GM19239 (cell line): ENCODE measurements at regions not wholly inside any gene's neighbourhood (a gene's known extent, or its start where the extent isn't known, plus 50 kb on each side); places are given as distances from the start of the nearest gene placed in this dataset.
"Not testable (repeated sequence)": the region's sequence is repeated elsewhere in the genome, so short reads cannot be mapped to it uniquely, and the experiment has no call there.

Experiments used
- DNase-seq: peaks from one replicate; pipeline ENCODE4 v3.0.0; 2011; ENCODE audit warnings: low spot score; ENCODE audit not compliant: insufficient read length
- FAIRE-seq: peaks from 2 replicates; lab custom pipeline; 2011; peaks lifted over from hg19 to GRCh38; lab: Jason Lieb, UNC

DNA sequence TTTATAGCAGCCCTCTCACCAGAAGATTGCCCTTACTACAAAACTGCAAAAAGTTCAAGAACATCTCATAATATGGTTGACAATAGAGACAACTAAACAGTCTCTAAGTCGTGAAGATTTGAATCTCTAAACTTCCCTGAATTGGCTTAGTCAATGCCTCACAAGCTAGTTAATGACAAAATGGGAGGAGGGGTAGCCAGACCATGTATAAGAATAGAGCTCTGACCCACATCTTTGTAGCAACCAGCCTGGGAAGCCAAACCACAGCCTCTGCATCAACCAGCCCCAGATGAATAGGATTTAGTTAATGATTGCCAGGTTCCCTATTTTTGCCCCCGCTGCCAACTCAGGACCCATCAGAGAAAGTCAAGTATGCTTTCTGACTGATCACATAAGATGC lies 1265.9 kb upstream of the PCDH10 start:
- DNase-seq, FAIRE-seq: not testable (repeated sequence)

DNA sequence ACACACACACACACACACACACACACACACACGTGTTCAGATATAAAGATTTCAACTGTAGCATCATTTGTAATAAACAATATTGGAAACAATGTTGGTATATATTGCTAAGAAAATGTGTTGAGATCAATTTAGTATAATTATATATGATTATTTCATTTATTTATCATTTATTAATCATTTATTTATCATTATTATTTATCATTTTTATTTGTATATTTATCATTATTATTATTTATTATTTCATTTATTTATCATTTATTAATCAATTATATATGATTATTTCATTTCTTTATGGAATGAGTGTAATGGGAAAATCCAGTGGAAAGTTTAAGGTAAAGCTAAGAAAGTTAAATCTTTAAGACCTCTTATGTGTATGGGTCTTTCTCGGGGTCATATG lies 1223.4 kb upstream of the PCDH10 start:
- DNase-seq, FAIRE-seq: not testable (repeated sequence)

DNA sequence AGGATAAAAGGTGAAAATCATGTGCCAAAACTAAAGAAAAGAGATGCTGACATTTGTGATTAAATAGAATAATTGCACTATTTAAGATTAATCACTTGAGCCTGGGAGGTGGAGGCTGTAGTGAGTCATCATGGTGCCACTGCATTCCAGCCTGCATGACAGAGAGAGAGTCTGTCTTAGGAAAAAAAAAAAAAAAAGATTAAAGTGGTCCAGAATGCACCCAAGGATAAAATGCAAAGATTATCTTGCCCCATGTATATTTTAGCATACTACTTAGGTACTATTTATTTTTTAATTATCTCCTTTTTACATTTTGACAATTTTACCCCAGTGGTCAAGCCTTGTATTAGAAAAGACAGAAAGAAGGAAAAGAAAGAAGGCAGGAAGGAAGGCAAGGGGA lies 1181.4 kb upstream of the PCDH10 start:
- not testable (repeated sequence) for FAIRE-seq, DNase-seq

DNA sequence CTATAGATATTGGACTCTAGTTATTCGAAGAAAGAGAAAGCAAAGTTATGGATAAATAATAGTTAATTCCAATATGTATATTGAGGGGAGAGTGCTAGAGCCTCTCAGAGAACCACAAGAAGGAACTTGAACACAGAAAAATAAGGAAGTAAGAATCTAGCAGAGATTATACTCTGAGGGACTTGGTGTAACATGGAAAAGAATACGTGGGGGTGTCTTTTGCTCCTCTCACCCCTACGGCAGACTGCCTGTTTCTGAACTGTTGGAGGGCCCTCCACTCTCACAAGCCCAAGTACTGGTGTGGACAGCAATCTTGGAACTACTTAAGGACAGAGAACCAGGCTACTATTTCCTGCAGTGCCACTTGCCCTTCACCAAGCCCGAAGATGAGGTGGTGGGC lies 1174.4 kb upstream of the PCDH10 start:
- FAIRE-seq = no peak
- no peak for DNase-seq

DNA sequence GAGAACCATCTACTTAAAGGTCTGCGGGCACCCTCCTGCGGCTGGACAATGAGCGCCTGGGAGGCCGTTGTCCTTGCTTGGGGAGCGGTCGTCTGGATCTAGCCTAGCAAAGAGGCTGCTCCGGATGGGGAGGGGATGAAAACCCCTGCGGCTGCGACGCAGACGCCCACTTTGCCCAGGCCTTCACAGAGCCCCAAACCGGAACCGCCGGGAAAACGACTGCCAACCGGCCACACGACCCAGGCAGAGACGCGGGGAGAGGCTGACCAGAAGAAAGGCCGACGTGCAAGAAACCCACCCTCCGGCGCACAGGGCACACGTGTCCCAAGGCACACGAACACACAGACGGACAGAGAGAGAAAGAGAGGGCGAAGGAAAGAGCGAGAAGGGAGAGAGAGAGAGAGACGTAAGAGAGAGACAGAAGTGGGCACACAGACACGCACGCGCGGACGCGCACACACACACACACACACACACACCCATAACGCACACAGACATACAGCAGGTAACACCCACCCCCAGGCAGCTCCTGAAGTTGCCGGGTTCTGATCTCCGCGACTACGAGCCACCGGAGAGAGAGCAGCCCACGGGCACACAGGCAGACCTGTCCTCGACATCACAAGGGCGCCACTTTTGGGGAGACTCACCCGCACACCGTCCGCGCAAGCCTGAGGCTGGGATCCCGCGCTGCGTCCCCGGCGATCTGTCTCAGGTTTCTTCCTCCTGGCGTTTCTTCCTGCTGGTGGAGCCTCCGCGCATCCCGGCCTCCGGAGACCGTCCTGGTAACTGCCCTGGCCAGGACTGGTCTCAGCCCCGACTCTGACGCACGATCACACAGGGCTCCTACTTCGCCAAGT lies 1173.6 kb upstream of the PCDH10 start:
- FAIRE-seq, DNase-seq: not testable (repeated sequence)

DNA sequence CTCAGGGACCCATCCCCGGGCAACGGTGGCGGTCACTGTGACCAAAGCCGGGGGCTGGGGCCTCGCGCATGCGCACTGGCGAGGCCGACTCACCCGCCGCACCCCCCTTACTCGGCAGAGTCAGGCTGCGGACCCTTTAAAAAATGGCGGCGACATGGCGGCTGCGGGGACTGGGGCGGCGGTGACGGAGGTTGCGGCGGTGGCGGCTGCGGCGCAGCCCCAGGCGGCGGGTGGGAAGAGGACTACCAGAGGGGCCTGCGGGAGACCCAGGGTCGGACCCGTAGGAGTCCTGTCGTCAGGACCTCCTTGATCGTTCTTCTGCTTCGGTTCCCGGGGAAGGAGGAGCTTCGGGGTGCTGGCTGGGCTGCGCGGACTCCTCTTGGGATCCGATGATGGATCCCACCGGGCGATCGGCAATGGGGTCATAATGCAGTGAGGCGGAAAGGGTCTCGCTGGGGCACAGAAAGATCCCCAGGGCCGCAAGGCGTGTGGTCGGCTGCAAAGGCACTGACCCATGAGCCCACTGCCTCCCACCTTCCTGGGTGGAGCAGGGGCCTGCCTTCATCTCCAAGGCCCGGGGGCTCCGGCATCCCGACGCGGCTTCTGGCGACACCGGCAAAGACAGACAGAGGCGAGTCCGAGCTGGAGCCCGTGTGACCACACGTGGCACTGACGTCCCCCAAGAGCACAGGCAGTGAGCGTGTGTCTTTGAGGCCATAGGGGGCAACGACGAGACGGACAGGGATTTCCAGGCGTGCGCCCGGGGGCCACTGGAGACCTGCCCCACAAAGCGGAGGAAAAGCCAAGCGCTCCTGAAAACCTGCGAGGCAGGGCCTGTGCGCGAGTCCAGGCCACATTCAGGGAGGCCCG lies 1172.7 kb upstream of the PCDH10 start:
- not testable (repeated sequence) for DNase-seq, FAIRE-seq

DNA sequence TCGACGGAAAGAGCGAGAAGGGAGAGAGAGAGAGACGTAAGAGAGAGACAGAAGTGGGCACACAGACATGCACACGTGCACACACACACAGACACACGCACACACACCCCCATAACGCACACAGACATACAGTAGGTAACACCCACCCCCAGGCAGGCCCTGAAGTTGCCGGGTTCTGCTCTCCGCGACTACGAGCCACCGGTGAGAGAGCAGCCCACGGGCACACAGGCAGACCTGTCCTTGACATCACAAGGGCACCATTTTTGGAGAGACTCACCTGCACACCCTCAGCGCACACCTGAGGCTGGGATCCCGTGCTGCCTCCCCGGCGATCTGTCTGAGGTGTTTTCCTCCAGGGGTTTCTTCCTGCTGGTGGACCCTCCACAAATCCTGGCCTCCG lies 1171.0 kb upstream of the PCDH10 start:
- DNase-seq (no peak), FAIRE-seq (no peak)

DNA sequence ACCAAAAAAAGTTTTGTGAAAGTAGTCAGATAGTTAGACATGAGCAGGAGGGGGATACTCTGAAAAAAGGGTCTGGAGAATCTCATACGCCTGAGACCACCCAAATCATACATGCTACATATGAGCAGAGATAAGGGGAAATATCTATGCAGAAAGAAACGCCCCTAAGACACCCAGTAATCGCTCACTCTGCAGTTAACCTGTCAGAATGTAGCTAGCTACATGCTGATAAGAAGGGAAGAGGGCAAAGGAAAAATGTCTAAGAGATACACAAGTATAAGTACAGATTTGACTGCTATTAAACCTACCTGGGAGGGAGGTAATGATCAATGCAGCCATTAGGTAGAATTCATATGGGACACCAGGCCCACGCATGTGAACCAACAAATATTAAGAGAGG lies 1159.5 kb upstream of the PCDH10 start:
- FAIRE-seq = no peak
- DNase-seq = no peak

DNA sequence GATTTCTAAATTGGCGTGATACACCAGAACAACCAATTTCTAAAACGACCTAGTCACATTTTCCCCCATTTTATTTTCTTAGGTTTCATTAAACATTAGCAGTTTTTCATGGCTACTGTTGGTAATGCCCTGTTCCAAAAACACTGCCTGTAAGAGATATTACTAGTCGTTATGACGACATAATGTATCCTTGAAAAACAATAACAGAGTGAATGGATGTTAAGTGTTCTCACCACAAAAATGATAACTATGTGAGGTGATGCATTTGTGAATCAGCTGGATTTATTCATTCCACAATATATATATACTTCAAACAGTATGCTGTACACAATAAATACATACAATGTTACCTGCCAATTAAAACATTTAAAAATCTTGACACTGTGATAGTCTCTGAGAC lies 1147.6 kb upstream of the PCDH10 start:
- no peak for DNase-seq
- no peak for FAIRE-seq

DNA sequence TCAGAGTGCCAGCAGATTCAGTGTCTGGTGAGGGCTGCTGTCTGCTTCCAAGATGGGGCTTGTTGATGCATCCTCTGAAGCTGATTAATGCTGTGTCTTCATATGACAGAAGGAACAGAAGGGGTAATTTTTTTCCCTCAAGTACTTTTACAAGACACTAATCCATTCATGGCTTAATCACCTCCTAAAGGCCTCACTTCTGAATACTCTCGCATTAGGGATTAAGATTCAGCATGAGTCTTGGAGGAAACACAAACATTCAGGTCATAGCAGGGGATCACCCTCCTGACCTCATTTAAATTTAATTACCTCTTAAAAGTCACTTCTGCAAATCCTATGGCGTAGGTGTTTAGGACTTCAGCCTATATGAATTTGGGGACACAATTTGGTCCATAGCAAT lies 1145.5 kb upstream of the PCDH10 start:
- DNase-seq (no peak), FAIRE-seq (no peak)

DNA sequence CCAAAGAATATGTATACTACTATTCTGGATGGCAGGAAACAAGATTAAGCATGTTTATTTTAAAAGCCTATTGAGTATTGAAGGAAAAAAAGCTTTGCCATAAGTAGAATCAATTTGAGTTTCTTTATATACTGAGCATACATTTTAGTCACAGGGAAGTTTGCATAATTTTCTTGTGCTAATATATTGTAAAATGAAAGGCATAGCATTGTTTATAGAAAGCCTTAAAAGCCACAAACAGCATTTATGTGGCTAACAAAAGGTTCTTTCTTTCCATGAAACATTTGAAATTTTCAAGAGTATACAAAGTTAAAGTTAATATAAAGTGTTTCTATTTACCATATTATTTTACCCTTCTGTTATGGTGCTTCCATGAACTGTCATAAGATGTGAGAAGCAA lies 1133.8 kb upstream of the PCDH10 start:
- no peak for DNase-seq
- no peak for FAIRE-seq

DNA sequence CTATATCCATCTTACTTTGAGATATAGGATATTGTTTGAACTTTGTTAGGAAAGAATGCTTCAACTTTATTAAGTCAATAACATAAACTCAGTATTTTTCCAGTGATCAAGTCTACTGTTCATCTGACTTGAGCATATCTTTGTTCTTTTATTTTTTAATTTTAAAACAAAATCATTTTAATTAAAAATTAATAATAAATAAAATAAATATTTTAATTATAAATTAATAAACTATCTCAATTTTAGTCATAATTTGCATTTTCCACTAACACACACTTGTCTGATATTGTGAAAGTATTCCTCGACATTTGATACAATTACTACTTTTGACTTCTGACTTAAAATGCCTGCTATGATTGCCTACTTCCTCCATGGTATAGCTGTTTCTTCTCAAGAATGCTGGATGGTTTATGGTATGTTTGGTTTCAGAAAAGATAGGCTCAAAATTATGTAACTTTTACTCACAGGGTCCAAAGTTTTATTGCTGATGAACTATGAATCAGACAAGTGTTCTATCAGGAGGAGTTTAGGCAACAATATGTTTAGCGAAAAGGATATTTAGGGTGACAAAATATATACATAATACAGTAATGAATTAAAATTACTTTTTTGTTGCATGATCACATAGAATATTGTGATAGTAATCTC lies 1132.3 kb upstream of the PCDH10 start:
- DNase-seq = no peak
- no peak for FAIRE-seq

DNA sequence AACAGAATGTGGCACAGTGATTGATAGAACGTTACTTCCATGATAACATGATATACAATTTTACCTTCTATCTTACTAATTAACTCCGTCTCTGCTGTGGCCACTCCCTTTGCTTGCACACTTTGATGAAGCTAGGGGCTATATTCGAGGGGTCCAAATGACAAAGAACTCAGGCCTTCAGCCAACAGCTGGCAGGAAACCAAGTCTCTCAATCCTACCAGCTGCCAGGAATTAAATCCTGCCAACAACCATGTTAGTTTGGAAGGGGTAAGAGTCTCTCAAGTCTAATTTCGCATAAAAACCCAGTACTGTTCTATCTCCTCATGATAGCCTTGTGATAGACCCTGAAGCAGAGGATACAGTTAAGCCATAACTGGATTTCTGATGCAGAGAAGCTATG lies 1122.9 kb upstream of the PCDH10 start:
- DNase-seq (no peak), FAIRE-seq (no peak)

DNA sequence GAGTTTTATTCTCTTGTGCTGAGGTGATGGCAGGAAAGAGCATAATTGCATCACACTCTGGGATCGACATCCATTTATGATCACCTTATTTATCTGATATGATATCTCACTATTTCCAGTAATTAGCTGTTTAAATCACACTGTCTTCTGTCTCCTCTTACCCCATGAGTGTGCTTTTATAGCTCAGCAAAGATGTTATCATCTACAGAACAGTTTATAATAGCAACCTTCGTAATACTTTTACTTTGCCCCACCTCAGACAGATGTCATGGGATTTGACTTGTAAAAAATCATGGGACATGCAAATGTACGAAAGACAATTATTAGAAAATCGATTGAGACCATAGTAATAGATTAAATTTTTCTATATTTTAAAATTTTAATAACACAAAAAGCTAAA lies 1122.3 kb upstream of the PCDH10 start:
- DNase-seq (no peak), FAIRE-seq (no peak)

DNA sequence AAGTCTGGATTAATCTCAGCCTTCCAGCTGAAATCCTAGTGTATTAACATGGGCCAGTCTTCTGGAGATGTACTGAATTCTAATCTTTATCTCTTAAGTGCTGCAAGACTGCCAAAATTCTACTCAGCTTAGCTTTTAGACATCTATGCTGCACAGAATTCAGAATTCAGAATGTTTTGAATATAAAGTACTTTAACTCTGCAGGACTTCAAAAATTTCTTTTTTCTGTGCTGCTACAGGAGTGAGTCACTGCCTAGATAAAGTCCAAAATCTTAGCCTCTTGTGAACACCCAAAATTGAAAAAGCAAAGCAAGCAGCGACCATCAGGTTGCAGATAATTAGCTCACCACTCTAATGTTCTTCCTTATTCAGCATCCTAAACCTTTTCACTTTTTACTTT lies 1092.6 kb upstream of the PCDH10 start:
- no peak for FAIRE-seq
- no peak for DNase-seq

DNA sequence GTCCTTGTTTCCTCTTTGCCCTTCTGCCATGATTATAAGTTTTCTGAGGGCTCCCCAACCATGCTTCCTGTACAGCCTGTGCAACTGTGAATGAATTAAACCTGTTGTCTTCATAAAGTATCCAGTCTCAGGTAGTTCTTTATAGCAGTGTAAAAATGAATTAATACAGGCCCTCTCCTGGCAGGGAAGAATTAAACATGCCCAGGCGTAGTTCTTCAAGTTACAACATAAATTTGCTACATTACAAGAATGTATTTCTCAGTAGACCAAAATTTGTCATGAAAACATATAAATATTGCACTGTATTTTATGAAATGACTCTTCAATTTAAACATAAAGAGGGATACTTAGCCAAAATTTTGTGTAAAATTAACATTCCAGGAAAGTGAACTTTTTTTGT lies 1089.9 kb upstream of the PCDH10 start:
- FAIRE-seq = no peak
- DNase-seq = no peak

DNA sequence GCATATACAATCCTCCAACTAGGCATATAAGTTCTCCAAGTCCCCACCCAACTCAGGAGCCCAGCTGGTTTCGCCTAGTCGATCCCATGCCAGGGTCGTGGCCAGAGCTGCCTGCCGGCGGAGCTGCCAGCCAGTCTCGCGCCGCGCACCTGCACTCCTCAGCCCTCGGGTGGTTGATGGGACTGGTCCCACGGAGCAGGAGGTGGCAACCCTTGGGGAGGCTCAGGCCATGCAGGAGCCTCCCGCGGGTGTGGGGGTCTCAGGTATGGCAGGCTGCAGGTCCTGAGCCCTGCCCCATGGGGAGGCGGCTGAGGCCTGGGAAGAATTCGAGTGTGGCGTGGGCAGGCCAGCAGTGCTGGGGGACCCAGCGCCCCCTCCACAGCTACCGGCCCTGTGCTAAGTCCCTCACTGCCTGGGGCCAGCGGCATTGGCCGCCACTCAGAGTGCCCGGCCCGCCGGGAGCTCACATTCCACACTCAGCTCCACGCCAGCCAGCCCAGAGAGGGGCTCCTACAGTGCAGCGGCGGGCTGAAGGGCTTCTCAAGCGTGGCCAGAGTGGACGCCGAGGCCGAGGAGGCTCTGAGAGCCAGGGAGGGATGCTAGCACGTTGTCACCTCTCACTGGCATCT lies 1086.4 kb upstream of the PCDH10 start:
- no peak for FAIRE-seq
- no peak for DNase-seq

DNA sequence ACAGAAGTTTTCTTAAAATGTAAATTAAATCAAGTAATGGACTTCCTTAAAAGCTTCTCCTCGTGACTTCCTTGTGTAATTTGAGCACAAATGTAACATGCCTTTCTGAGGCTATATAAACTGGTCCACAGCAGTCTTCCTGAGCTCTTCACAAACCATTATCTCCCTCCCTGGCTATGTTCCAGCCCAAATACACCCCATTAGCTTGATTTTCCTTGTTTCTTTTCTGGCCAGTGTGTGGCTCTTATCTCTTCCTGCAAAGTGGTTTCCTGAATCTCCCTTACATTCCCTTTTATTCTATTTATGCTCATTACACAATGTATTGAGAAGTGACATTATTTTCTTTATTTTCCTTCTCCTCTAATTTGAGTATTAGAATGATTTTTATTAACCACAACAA lies 1085.3 kb upstream of the PCDH10 start:
- no peak for FAIRE-seq
- DNase-seq = no peak

DNA sequence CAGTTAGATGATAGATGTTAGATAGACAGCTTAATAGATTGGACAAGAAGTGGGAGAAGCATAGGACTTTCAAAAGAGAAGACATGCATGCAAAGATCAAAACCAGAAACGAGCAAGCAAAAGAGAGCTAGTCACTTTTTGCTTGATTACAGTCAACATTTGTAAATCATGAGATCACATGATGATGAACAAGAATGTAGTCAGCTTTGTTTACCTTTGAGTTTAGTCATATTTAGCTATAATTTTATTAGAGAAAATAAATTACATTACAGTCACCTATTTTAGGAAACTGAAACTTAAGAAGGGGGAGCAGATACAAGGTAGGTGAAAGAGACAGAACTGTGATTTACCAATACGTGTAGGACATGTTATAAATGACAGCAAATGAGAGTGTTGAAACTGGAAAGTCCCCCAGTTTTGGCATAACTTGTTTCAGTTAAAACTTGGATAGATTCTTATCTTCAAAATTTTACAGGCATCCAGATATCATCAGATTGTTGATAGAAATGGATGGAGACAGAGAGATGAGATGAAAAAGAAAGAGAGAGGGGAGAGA lies 1083.1 kb upstream of the PCDH10 start:
- FAIRE-seq = no peak

DNA sequence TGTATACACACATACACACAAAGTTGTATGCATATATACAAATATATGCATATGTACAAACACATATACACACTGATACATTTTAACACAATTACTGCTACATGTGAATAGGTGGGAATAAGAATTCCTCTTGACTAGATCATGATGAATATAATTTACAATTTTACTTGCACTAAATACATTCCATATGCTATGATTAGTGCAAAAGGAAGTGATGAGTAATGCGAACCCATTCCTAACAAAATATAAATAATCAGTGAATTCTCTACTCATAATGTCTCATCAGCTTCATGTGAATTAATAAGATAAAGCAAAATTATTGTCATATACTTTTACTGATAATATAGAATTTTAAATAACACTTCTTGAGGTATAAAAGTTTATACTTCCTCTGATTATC lies 1077.3 kb upstream of the PCDH10 start:
- DNase-seq (no peak), FAIRE-seq (no peak)

More for the DNA sequence above, 1083.1 kb upstream of the PCDH10 start:
- DNase-seq = no peak
